Progenitor cell of endocrine pancreas (in vitro differentiated cells): ENCODE measurements at regions not wholly inside any gene's neighbourhood (a gene's known extent, or its start where the extent isn't known, plus 50 kb on each side); places are given as distances from the start of the nearest gene placed in this dataset.
A peak's percentile ranks its signal among the peaks of the same experiment; 100 is the strongest.

Source experiments
- DNase-seq: peaks from one replicate; pipeline ENCODE4 v3.0.0; 2021; ENCODE audit warnings: low spot score; ENCODE audit not compliant: unreplicated experiment
- H3K27ac Mint-ChIP-seq: 2 replicates; pipeline ENCODE4 v1.8.0; 2021; ENCODE audit warnings: mild to moderate bottlenecking, moderate library complexity, mixed read lengths
- H3K27me3 Mint-ChIP-seq: 2 replicates; pipeline ENCODE4 v1.8.0; 2021; ENCODE audit warnings: mixed read lengths
- H3K36me3 Mint-ChIP-seq: 2 replicates; pipeline ENCODE4 v1.8.0; 2022; ENCODE audit warnings: mixed read lengths; ENCODE audit not compliant: insufficient read depth
- H3K4me1 Mint-ChIP-seq: 2 replicates; pipeline ENCODE4 v1.8.0; 2021; ENCODE audit warnings: low read depth, mixed read lengths
- H3K4me3 Mint-ChIP-seq: 2 replicates; pipeline ENCODE4 v1.8.0; 2021; ENCODE audit warnings: low read depth, mild to moderate bottlenecking, moderate library complexity, mixed read lengths
- H3K9me3 Mint-ChIP-seq: 2 replicates; pipeline ENCODE4 v1.8.0; 2021; ENCODE audit warnings: low read depth, mixed read lengths
- CTCF ChIP-seq: fragments of 200-600 bp; sonication (generic); IDR thresholded peaks from one replicate; pipeline ENCODE4 v1.5.0; 2021; ENCODE audit warnings: antibody characterized with exemption, mild to moderate bottlenecking; ENCODE audit not compliant: unreplicated experiment

- TF ChIP-seq CTCF = no peak
- DNase-seq = no peak
- no peak overlapping the region for H3K4me3 Mint-ChIP-seq
- H3K27ac Mint-ChIP-seq = no peak overlapping the region
- no peaks in the 10 kb centered on the region for H3K9me3 Mint-ChIP-seq
- H3K27me3 Mint-ChIP-seq = no peaks in the 10 kb centered on the region
- peaks cover 2% of the 10 kb centered on the region for H3K4me1 Mint-ChIP-seq
- H3K36me3 Mint-ChIP-seq = no peaks in the 10 kb centered on the region
These were observed 832.3 kb downstream of the PCDH17 start for GRCh38 chr13:58463841-58464240.

GRCh38 chr13:58467176-58467575 lies 835.6 kb downstream of the PCDH17 start:
- peaks cover 8% of the 10 kb centered on the region for H3K9me3 Mint-ChIP-seq
- no peak for DNase-seq
- H3K27me3 Mint-ChIP-seq = no peaks in the 10 kb centered on the region
- H3K36me3 Mint-ChIP-seq = peaks cover 3% of the 10 kb centered on the region
- H3K27ac Mint-ChIP-seq = no peak overlapping the region
- H3K4me3 Mint-ChIP-seq = no peak overlapping the region
- TF ChIP-seq CTCF = no peak
- peaks cover 2% of the 10 kb centered on the region for H3K4me1 Mint-ChIP-seq

- no peak overlapping the region for H3K27ac Mint-ChIP-seq
- H3K4me1 Mint-ChIP-seq = peaks cover 6% of the 10 kb centered on the region
- H3K4me3 Mint-ChIP-seq = no peak overlapping the region
- no peak for DNase-seq
- H3K9me3 Mint-ChIP-seq = peaks cover 8% of the 10 kb centered on the region
- peaks cover 3% of the 10 kb centered on the region for H3K36me3 Mint-ChIP-seq
- no peak for TF ChIP-seq CTCF
- no peaks in the 10 kb centered on the region for H3K27me3 Mint-ChIP-seq
These were observed 840.9 kb downstream of the PCDH17 start for GRCh38 chr13:58472483-58472882.

GRCh38 chr13:58474581-58474980 lies 843.0 kb downstream of the PCDH17 start:
- H3K27me3 Mint-ChIP-seq = no peaks in the 10 kb centered on the region

GRCh38 chr13:58476206-58476918 lies 844.8 kb downstream of the PCDH17 start:
- no peak for DNase-seq
- no peaks in the 10 kb centered on the region for H3K36me3 Mint-ChIP-seq
- no peak for TF ChIP-seq CTCF

More at GRCh38 chr13:58474581-58474980, 843.0 kb downstream of the PCDH17 start:
- Mint-ChIP-seq H3K4me3 (no peak overlapping the region), H3K9me3 (peaks cover 2% of the 10 kb centered on the region), H3K27ac (no peak overlapping the region), H3K4me1 (peaks cover 6% of the 10 kb centered on the region), H3K36me3 (peaks cover 1% of the 10 kb centered on the region)
- no peak for DNase-seq
- TF ChIP-seq CTCF = no peak

More at GRCh38 chr13:58476206-58476918, 844.8 kb downstream of the PCDH17 start:
- Mint-ChIP-seq H3K9me3 (no peaks in the 10 kb centered on the region), H3K4me1 (peaks cover 6% of the 10 kb centered on the region), H3K4me3 (no peak overlapping the region), H3K27me3 (no peaks in the 10 kb centered on the region), H3K27ac (peak overlapping the region; percentile 19)
